ENCODE measurements at regions not wholly inside any gene's neighbourhood (a gene's known extent, or its start where the extent isn't known, plus 50 kb on each side); places are given as distances from the start of the nearest gene placed in this dataset.
A peak's percentile ranks its signal among the peaks of the same experiment; 100 is the strongest.
"Not testable (repeated sequence)": the region's sequence is repeated elsewhere in the genome, so short reads cannot be mapped to it uniquely, and the experiment has no call there.

DNA sequence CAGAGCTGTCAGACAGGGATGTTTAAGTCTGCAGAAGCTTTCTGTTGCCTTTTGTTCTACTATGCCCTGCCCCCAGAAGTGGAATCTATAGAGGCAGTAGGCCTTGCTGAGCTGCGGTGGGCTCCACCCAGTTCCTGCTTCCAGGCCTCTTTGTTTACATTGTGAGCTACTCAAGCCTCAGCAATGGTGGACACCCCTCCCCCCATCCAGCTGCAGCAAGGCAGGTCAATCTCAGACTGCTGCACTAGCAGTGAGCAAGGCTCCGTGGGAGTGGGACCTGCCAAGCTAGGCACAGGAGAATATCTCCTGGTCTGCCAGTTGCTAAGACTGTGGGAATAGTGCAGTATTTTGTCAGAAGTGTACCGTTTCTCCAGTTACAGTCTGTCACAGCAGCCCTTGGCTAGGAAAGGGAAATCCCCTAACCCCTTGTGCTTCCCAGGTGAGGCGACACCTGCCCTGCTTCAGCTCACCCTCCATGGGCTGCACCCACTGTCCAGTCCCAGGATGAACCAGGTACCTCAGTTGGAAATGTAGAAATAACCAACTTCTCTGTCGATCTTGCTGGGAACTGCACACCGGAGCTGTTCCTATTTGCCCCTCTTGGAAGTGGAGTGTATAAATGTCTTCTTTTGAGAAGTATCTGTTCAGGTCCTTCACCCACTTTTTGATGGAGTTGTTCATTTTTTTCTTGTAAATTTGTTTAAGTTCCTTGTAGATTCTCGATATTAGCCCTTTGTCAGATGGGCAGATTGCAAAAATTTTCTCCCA is 213.5 kb upstream of the SLC38A2 start:
- peak in 1 of 2 donors; percentile 3 for DNase-seq (ENCODE audit: low spot score in 2 of 2)
- Mint-ChIP-seq H3K9me3 (peaks cover 19% of the 10 kb centered on the region), H3K4me1 (peaks cover 47% of the 10 kb centered on the region), H3K27me3 (no peaks in the 10 kb centered on the region), H3K36me3 (peaks cover 37% of the 10 kb centered on the region), H3K4me3 (peak overlapping the region; percentile 41), H3K27ac (peak overlapping the region; percentile 7)
- peak; percentile 34 for ATAC-seq (ENCODE audit: low read depth)

DNA sequence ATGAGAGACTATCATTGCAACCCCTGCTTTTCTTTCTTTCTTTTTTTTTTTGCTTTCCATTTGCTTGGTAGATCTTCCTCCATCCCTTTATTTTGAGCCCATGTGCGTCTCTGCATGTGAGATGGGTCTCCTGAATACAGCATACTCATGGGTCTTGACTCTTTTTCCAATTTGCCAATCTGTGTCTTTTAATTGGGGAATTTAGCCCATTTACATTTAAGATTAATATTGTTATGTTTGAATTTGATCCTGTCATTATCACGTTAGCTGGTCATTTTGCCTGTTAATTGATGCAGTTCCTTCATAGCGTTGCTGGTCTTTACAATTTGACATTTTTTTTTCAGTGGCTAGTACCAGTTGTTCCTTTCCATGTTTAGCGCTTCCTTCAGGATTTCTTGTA is 211.5 kb upstream of the SLC38A2 start:
- H3K27me3 Mint-ChIP-seq; H3K4me3 Mint-ChIP-seq; ATAC-seq (ENCODE audit: low read depth); DNase-seq (ENCODE audit: low spot score in 2 of 2): not testable (repeated sequence)
- Mint-ChIP-seq H3K4me1 (peaks cover 43% of the 10 kb centered on the region), H3K27ac (peak overlapping the region; percentile 22), H3K9me3 (peaks cover 19% of the 10 kb centered on the region), H3K36me3 (peaks cover 36% of the 10 kb centered on the region)

DNA sequence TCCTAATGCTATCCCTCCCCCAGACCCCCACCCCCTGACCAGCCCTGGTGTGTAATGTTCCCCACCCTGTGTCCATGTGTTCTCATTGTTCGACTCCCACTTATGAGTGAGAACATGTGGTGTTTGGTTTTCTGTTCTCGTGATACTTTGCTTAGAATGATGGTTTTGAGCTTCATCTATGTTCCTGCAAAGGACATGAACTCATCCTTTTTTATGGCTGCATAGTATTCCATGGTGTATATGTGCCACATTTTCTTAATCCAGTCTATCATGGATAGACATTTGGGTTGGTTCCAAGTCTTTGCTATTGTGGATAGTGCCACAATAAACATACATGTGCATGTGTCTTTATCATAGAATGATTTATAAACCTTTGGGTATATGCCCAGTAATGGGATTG is 209.4 kb upstream of the SLC38A2 start:
- not testable (repeated sequence) for ATAC-seq (ENCODE audit: low read depth); H3K4me3 Mint-ChIP-seq; H3K27me3 Mint-ChIP-seq; H3K27ac Mint-ChIP-seq; DNase-seq (ENCODE audit: low spot score in 2 of 2)
- peaks cover 15% of the 10 kb centered on the region for H3K9me3 Mint-ChIP-seq
- H3K36me3 Mint-ChIP-seq: peaks cover 37% of the 10 kb centered on the region
- H3K4me1 Mint-ChIP-seq: peaks cover 32% of the 10 kb centered on the region

DNA sequence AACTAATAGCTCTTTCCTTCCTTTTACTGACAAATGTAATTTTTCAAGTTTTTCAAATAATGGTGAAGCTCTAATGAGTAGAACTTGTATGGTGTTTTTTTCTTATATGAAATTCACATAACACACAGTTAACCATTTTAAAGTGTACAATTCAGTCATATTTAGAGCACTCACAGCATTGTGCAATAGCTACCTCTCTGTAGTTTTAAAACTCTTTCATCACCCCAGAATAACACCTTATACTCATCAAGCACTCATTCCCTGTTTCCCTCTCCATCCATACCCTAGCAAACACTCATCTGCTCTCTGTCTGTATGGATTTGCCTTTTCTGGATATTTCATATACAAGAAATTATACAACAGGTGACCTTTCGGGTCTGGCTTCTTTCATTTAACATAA is 207.9 kb upstream of the SLC38A2 start:
- no peak for DNase-seq (ENCODE audit: low spot score in 2 of 2)
- Mint-ChIP-seq H3K9me3 (peaks cover 15% of the 10 kb centered on the region), H3K27ac (no peak overlapping the region), H3K27me3 (no peaks in the 10 kb centered on the region), H3K36me3 (peaks cover 39% of the 10 kb centered on the region), H3K4me3 (no peak overlapping the region), H3K4me1 (peaks cover 16% of the 10 kb centered on the region)
- ATAC-seq (ENCODE audit: low read depth): no peak

DNA sequence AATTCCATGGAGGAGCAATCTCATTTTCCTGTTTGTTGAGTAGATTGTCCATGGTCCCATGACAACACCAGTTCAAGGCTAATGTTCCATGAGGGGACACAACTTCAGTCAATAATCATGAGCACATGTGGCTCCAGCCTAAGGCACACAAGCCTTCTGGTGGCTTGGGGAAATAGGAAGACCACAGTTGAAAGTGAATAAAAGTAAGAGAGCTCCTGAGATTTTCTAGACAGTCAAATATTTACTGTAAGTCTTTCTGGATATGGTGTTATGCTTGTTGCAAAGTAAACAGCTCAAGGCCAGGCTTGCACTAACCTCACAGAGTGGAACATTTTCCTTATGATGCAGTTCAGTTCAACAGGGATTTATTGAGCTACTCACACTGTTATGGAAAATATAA is 206.9 kb upstream of the SLC38A2 start:
- H3K4me1 Mint-ChIP-seq: peaks cover 7% of the 10 kb centered on the region
- H3K36me3 Mint-ChIP-seq: peaks cover 32% of the 10 kb centered on the region
- no peaks in the 10 kb centered on the region for H3K27me3 Mint-ChIP-seq
- H3K9me3 Mint-ChIP-seq: peaks cover 13% of the 10 kb centered on the region
- no peak overlapping the region for H3K4me3 Mint-ChIP-seq
- DNase-seq (ENCODE audit: low spot score in 2 of 2) (no peak), ATAC-seq (ENCODE audit: low read depth) (no peak)
- H3K27ac Mint-ChIP-seq: no peak overlapping the region

DNA sequence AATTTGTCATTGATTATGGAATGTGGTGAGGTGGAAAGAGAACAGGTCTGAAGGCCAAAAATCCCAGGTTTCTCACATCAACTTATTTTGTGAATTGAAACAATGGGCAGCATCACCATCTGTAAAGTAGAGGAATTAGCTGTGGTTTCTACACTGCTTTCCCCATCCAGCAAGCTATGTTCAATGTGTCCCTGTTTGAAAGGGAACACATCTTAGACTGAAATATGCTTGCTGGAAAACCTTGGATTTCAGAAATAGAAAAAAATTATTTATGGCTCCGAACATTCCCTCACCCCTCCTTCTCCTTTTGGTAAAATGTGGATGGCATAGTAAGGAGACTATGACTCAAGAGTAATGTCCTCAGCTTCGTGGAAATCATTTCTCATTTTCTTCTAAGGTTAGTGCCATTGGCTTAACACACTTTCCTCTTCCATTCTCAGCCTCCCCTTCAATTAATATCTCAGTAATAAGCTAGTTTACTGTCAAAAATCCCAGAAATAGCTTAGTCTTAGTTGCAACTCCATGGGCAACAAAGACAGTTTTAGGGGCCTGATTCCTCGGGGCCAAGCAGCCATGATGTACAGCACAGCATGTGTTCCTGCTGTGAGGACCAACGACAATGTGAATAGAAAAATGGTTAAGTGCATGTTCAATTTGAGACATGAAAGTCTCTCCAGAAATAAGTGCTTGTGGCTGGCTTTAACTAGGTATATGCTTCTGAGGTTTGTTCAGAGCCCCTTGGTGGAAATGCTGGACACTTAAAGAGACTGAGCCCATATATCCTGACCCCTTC is 205.8 kb upstream of the SLC38A2 start:
- Mint-ChIP-seq H3K9me3 (peaks cover 6% of the 10 kb centered on the region), H3K27ac (no peak overlapping the region), H3K36me3 (peaks cover 23% of the 10 kb centered on the region), H3K27me3 (no peaks in the 10 kb centered on the region), H3K4me3 (no peak overlapping the region), H3K4me1 (peaks cover 5% of the 10 kb centered on the region)
- DNase-seq (ENCODE audit: low spot score in 2 of 2): no peak
- no peak for ATAC-seq (ENCODE audit: low read depth)

DNA sequence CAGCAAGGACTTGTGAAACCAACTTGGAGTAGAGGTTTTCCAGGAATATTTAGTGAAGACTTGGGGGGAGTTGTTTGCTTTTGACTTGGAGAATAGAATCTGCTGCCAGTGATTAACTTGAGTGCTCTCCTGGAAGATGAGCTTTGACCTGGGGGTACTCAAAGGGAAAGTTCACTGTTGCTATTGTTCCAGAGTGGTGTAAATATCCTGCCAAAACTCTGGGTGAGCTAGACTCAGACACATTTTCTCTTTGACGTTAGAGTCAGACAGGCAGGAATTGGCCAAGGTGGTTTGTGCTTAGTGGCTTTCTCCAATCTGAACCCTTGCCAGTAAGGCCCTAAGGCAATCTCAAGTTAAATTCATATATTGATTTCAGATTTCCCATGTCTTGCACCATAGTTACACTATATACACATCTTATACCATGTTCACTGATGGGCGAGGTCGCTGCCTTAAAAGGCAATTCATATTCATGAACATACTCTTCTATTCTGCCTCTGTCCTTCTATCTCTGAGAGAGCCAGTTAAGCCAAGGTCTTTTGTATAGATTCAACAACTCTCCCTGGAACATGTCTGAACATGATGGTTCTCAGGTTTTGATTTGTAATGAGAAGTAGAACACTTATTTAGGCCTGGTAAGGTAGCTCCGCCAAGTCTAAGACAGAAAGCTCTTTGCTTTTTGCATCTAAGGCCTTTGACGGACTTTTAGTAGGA is 204.6 kb upstream of the SLC38A2 start:
- H3K27me3 Mint-ChIP-seq: no peaks in the 10 kb centered on the region
- peaks cover 2% of the 10 kb centered on the region for H3K9me3 Mint-ChIP-seq
- H3K36me3 Mint-ChIP-seq: peaks cover 17% of the 10 kb centered on the region
- H3K4me1 Mint-ChIP-seq: peaks cover 5% of the 10 kb centered on the region
- no peak for DNase-seq (ENCODE audit: low spot score in 2 of 2)
- no peak overlapping the region for H3K27ac Mint-ChIP-seq
- H3K4me3 Mint-ChIP-seq: no peak overlapping the region
- ATAC-seq (ENCODE audit: low read depth): no peak

DNA sequence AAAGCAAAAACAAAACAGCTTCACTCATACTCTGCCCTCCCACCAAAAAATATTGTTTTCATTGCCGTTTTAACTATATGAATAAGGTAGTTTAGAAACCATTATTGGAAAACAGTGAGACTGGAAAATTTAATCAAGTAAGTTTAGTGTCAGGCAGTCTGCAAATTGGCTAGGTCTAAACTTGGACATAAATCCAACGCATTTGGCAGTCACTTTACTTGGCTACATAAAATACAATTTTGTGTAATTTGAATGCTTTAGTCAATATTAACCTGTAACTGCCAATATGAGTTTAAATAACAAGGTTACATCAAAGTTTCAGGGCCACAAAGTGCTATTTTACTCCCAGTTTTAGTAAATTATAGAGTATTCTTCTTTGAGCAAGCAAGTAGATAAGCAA is 202.3 kb upstream of the SLC38A2 start:
- H3K4me1 Mint-ChIP-seq: peaks cover 5% of the 10 kb centered on the region
- H3K27me3 Mint-ChIP-seq: no peaks in the 10 kb centered on the region
- H3K36me3 Mint-ChIP-seq: peaks cover 8% of the 10 kb centered on the region

DNA sequence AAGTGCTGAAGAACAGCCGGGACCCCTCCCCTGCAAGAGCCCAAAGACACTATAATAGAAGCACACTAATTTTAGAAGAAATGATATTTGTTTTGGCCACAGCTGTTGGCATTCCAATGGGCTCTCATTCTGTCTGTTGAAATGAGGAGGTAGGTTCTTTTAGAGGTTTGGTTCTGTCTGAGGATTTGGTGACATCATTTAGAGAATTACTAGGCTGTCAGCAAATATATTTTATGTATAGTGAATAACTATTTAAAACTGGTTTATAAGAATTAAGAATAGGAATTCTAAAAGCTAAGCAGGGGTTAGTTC is 200.7 kb upstream of the SLC38A2 start:
- Mint-ChIP-seq H3K4me3 (no peak overlapping the region), H3K27ac (no peak overlapping the region), H3K4me1 (no peaks in the 10 kb centered on the region), H3K36me3 (peaks cover 15% of the 10 kb centered on the region), H3K27me3 (no peaks in the 10 kb centered on the region), H3K9me3 (peaks cover 4% of the 10 kb centered on the region)
- no peak for ATAC-seq (ENCODE audit: low read depth)
- DNase-seq (ENCODE audit: low spot score in 2 of 2): no peak

More for the DNA sequence above, 202.3 kb upstream of the SLC38A2 start:
- ATAC-seq (ENCODE audit: low read depth) (no peak), DNase-seq (ENCODE audit: low spot score in 2 of 2) (no peak)
- H3K4me3 Mint-ChIP-seq: no peak overlapping the region
- H3K27ac Mint-ChIP-seq: no peak overlapping the region
- H3K9me3 Mint-ChIP-seq: no peaks in the 10 kb centered on the region

DNA sequence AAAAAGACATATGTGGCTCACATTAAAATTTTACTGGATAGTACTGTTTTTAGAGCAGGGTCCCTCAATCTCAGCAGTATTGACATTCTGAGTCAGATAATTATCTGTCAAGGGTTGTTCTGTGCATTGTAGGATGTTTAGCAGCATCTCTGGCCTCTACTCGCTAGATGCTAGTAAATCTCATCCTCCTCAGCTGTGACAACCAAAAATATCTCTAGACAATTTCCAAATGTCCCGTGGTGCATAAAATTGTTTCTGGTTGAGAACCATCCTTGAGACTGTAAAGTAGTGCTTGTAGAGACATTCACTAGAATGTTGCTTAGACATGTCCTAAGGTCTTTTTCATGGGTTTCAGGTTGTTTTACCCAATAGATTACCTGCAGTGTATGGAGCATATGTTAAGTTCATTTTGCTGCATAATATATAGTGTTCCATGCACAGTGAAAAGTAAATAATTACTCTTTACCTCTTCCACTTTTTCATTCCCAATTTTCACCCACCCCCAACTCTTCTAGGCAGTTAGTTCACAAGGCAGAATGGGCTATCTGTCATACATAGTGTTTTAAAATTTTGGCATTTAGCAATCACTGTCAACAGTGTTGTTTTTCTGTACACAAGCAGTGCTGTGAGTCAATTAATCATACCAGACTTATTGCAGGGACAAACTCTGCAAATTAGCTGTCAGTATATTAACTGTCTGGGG is 200.2 kb upstream of the SLC38A2 start:
- Mint-ChIP-seq H3K27me3 (no peaks in the 10 kb centered on the region), H3K4me3 (no peak overlapping the region), H3K27ac (no peak overlapping the region), H3K9me3 (peaks cover 7% of the 10 kb centered on the region), H3K4me1 (no peaks in the 10 kb centered on the region), H3K36me3 (peaks cover 17% of the 10 kb centered on the region)
- DNase-seq (ENCODE audit: low spot score in 2 of 2): no peak
- ATAC-seq (ENCODE audit: low read depth): no peak

DNA sequence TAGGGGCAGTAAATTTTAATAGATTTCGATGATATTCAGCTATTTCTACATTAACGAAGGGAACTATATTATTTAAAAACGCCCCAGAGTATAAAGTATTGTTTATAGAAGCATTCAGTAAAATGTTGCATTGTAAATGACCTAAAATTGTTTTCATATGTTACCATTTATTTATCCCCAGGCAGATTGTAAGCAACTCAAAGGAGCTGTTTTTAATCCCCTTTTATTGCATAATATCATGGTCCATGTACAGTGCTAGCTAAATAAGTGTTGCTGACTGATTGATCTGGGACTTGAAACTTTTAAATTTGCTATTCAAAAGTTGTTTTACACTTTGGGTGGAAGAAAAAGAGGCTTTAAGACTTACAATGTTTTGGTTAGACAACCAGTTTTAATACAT is 199.0 kb upstream of the SLC38A2 start:
- Mint-ChIP-seq H3K4me3 (no peak overlapping the region), H3K27me3 (no peaks in the 10 kb centered on the region), H3K4me1 (no peaks in the 10 kb centered on the region), H3K27ac (no peak overlapping the region), H3K36me3 (peaks cover 18% of the 10 kb centered on the region), H3K9me3 (peaks cover 13% of the 10 kb centered on the region)
- no peak for ATAC-seq (ENCODE audit: low read depth)
- no peak for DNase-seq (ENCODE audit: low spot score in 2 of 2)

DNA sequence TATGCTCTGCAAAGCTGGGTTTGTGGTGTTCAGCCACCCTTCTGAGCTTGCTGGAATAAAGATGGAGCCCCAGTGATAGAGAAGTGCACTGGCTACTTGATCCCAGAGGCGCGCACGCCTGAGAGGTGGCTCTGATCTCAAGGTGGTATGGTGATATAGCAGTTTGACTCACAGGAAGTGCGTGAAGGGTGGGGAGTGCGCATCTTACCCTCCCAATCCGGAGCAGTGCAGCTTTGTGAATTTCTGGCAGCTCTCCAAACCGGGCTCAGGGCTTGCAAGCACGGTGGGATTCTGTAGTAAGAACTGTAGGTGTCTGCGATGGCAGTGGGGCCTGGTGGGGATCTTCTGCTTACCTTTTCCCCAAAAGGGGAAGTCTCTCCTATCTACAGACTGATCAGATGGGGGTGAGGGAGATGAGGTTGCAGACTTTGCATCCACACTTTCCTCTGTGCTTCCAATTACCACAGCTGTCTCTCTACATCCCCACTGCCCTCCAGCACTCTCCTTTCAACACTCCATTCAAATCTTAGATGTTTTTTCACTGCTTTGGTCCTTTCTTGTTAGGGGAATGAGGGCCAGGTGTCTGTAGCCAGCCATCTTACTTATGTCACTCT is 197.4 kb upstream of the SLC38A2 start:
- Mint-ChIP-seq H3K27me3 (no peaks in the 10 kb centered on the region), H3K4me1 (no peaks in the 10 kb centered on the region), H3K4me3 (no peak overlapping the region), H3K36me3 (peaks cover 25% of the 10 kb centered on the region), H3K9me3 (peaks cover 20% of the 10 kb centered on the region), H3K27ac (no peak overlapping the region)
- DNase-seq (ENCODE audit: low spot score in 2 of 2) (no peak), ATAC-seq (ENCODE audit: low read depth) (no peak)

DNA sequence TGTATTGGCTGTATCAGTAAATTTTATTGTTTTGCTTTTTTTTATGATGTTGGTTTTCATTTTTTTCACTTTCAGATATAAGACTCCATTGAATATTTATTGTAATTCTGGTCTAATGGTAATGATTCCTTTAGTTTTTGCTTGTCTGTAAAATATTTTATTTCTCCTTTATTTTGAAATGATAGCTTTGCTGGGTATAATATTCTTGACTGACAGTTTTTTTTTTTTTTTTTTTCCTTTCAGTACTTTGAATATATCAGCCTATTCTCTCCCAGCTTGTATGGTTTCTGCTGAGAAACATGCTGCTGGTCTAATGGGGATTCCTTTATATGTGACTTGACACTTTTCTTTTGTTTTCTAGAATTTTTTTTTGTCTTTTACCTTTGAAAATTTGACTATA is 195.1 kb upstream of the SLC38A2 start:
- H3K4me1 Mint-ChIP-seq: no peaks in the 10 kb centered on the region
- peaks cover 26% of the 10 kb centered on the region for H3K9me3 Mint-ChIP-seq
- H3K36me3 Mint-ChIP-seq: peaks cover 30% of the 10 kb centered on the region
- no peak for ATAC-seq (ENCODE audit: low read depth)
- H3K27me3 Mint-ChIP-seq: no peaks in the 10 kb centered on the region
- no peak overlapping the region for H3K4me3 Mint-ChIP-seq
- DNase-seq (ENCODE audit: low spot score in 2 of 2): no peak
- H3K27ac Mint-ChIP-seq: no peak overlapping the region
